Ovary (tissue), 7 donors: ENCODE measurements at regions not wholly inside any gene's neighbourhood (a gene's known extent, or its start where the extent isn't known, plus 50 kb on each side); places are given as distances from the start of the nearest gene placed in this dataset.

ENCODE experiments used
- DNase-seq, 5 donors: peaks; one replicate each; pipeline ENCODE4 v3.0.0-alpha.2; 2019 to 2020
- H3K27ac ChIP-seq, 2 donors: fragments of 200-600 bp; one replicate each; pipeline versions ENCODE4 v1.5.1 to v1.8.0; 2019 to 2022
- H3K27me3 ChIP-seq: fragments of 200-600 bp; one replicate; pipeline ENCODE4 v1.8.0; 2022
- H3K36me3 ChIP-seq: fragments of 200-600 bp; sonication (generic); one replicate; pipeline ENCODE4 v1.5.1; 2019
- H3K4me1 ChIP-seq: one replicate; pipeline ENCODE4 v1.8.1; 2013; ENCODE audit warnings: mild to moderate bottlenecking, moderate library complexity; ENCODE audit not compliant: insufficient read depth
- H3K4me3 ChIP-seq: fragments of 200-600 bp; sonication (generic); one replicate; pipeline ENCODE4 v1.5.1; 2017
- H3K9me3 ChIP-seq, 2 donors: fragments of 200-600 bp in 1 of 2; sonication (generic) in 1 of 2; one replicate each; pipeline versions ENCODE4 v1.5.1 to v1.8.1; 2013 to 2019; ENCODE audit warnings: mild to moderate bottlenecking in 1 of 2, moderate library complexity in 1 of 2
- EP300 ChIP-seq: sonication (generic); formaldehyde crosslinking; IDR thresholded peaks from one replicate; pipeline ENCODE4 v1.6.1; 2017; ENCODE audit warnings: antibody characterized with exemption
- POLR2A ChIP-seq: fragments of 450-650 bp; IDR thresholded peaks from one replicate; pipeline ENCODE4 v1.6.1; 2017; ENCODE audit warnings: antibody characterized with exemption, mild to moderate bottlenecking, moderate library complexity
- WGBS, 3 donors: extraction: QIAGEN DNeasy Blood & Tissue Kit in 1 of 3; methylation state at CpG; one replicate each; pipeline versions ENCODE4 v1.1.5 to v1.1.7; 2013 to 2017; 5-methylcytosine and 5-hydroxymethylcytosine counted together
- intact Hi-C, 4 donors: fragments of 100-400 bp; cut with DNase I; formaldehyde crosslinking; loops; one replicate each; pipeline versions ENCODE4 v1.11.0 to v1.15.1; 2022 to 2023
- TF ChIP-seq, protein P1 (sequence below), 3 donors: fragments of 450-650 bp in 2 of 3; fragments of 200-600 bp in 1 of 3; IDR thresholded peaks; one replicate each; pipeline versions ENCODE4 v1.5.1 to v1.8.0; 2016 to 2022; ENCODE audit warnings: antibody characterized with exemption in 3 of 3, mild to moderate bottlenecking in 1 of 3
- donor health status: DM: no; HTN: no; CAD: no; lungs with moderate emphysema.
- donor health status: DM: no; HTN: no; CAD: no.
- donor health status: Bipolar disorder and iron deficiency.
- donor health status: DM: no; HTN: no; CAD: no.
- donor health status: DM: yes; HTN: yes; CAD: no.

DNA sequence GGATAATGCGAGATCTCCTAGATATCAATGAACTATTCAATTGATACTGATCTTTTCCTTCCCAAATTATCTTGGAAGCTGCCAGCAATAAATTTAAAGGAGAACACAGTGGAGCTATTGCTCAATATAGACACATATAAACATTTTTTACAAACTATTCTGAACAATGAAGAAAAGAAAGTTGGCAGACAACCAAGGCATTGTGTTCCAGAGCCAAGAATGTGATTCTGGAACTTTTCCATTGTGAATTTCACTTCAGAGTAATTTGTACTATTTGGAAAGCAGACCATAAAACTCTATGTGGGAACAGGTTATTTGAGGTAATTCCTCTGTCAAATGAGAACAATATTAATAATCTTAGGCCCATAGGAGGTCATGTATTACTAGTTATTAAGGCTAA lies 588.2 kb downstream of the IRS1 start:
- Histone ChIP-seq H3K9me3 (no peaks in the 10 kb centered on the region), H3K4me1 (peaks cover 1% of the 10 kb centered on the region), H3K27me3 (no peaks in the 10 kb centered on the region), H3K4me3 (no peak overlapping the region), H3K27ac (no peak overlapping the region), H3K36me3 (no peaks in the 10 kb centered on the region)
- 44 to 73% (median 66%) methylated on average over 1 of the region's 1 CpG for WGBS, 3 donors
- intact Hi-C loops = loop anchor here in 1 of 4 donors (10.0 kb wide), 1 partner anchor 583 kb away; the partner anchor contains the start of gene IRS1
- TF ChIP-seq POLR2A (no peak), EP300 (no peak)
- TF ChIP-seq, protein P1, sequence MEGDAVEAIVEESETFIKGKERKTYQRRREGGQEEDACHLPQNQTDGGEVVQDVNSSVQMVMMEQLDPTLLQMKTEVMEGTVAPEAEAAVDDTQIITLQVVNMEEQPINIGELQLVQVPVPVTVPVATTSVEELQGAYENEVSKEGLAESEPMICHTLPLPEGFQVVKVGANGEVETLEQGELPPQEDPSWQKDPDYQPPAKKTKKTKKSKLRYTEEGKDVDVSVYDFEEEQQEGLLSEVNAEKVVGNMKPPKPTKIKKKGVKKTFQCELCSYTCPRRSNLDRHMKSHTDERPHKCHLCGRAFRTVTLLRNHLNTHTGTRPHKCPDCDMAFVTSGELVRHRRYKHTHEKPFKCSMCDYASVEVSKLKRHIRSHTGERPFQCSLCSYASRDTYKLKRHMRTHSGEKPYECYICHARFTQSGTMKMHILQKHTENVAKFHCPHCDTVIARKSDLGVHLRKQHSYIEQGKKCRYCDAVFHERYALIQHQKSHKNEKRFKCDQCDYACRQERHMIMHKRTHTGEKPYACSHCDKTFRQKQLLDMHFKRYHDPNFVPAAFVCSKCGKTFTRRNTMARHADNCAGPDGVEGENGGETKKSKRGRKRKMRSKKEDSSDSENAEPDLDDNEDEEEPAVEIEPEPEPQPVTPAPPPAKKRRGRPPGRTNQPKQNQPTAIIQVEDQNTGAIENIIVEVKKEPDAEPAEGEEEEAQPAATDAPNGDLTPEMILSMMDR (IDR thresholded peaks at IDR 0.05) = no peak
- no peak for DNase-seq

DNA sequence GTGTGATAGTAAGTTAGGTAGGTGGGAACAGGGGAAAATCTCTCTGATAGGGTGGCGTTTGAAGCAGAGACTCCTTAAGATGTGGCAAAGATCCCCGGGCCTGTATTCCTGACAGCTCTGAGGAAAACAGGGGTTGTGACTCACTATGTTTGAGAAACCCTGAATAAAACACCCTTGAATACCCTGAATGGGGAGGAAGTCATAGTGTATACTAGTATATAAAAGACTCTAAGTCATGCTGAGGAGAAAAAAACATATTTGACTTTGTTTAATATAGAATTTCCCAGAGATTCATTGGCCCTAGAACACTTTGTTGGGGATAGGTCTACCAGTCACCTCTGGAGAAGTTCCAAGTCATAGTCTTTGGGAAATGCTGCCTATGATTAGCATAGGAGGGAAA lies 590.9 kb downstream of the IRS1 start:
- no peaks in the 10 kb centered on the region for H3K27me3 ChIP-seq
- H3K4me3 ChIP-seq = no peak overlapping the region
- TF ChIP-seq EP300 = no peak
- TF ChIP-seq, protein P1 (IDR thresholded peaks at IDR 0.05) = no peak
- no peak for TF ChIP-seq POLR2A
- intact Hi-C loops = no loop called here
- H3K27ac ChIP-seq = no peak overlapping the region
- 37 to 69% (median 43%) methylated on average over 2 of the region's 2 CpGs for WGBS, 3 donors
- no peaks in the 10 kb centered on the region for H3K36me3 ChIP-seq
- no peaks in the 10 kb centered on the region for H3K9me3 ChIP-seq
- no peaks in the 10 kb centered on the region for H3K4me1 ChIP-seq
- no peak for DNase-seq

DNA sequence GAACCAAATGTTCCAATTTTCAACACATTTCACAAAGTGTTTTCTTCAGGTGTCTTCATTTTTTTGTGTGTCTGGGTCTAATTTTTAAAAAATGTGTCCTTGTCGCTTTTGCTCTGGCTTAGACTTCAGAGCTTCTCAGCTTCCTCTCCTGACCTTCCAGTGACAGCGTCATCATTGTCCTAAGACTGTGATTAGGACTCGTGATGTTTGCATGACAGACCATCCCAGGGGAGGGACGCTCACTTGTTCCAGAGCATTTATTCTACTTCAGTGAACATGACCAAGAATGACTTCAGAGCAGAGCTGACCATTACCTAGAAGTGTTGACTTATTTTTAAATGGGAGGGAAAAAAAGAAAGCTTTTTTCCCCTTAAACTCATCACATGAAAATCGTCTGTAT lies 591.9 kb downstream of the IRS1 start:
- intact Hi-C loops = no loop called here
- Histone ChIP-seq H3K4me1 (no peaks in the 10 kb centered on the region), H3K27me3 (no peaks in the 10 kb centered on the region), H3K9me3 (no peaks in the 10 kb centered on the region), H3K27ac (no peak overlapping the region), H3K4me3 (no peak overlapping the region), H3K36me3 (no peaks in the 10 kb centered on the region)
- DNase-seq = no peak
- TF ChIP-seq EP300 (no peak), POLR2A (no peak)
- TF ChIP-seq, protein P1 (IDR thresholded peaks at IDR 0.05) = no peak
- 89 to 90% (median 89%) methylated on average over 5 of the region's 5 CpGs for WGBS, 3 donors

DNA sequence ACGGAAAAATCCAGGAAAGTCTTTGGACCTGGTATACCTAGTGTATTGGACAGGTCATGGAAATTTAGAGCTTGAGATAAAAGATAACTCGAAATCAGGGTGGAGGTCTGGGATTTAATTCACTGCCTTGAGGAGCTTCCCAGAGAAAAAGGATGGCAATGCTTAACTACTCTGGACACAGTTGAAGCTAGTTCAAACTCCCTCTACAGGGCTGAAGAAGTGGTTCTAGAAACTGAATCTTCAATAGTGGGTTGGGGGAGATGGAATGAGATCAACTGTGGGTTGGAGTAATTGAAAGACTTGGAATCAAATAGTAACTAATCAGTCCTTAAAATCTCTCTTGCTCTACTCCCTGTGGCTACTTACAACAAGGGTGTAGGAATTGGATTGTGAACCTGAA lies 600.1 kb downstream of the IRS1 start:
- TF ChIP-seq POLR2A (no peak), EP300 (no peak)
- TF ChIP-seq, protein P1 (IDR thresholded peaks at IDR 0.05) = no peak
- Histone ChIP-seq H3K36me3 (no peaks in the 10 kb centered on the region), H3K4me1 (no peaks in the 10 kb centered on the region), H3K9me3 (no peaks in the 10 kb centered on the region), H3K27me3 (no peaks in the 10 kb centered on the region), H3K4me3 (no peak overlapping the region), H3K27ac (no peak overlapping the region)
- WGBS, 3 donors = 86 to 93% (median 93%) methylated on average over 2 of the region's 2 CpGs
- DNase-seq = no peak
- intact Hi-C loops = no loop called here

DNA sequence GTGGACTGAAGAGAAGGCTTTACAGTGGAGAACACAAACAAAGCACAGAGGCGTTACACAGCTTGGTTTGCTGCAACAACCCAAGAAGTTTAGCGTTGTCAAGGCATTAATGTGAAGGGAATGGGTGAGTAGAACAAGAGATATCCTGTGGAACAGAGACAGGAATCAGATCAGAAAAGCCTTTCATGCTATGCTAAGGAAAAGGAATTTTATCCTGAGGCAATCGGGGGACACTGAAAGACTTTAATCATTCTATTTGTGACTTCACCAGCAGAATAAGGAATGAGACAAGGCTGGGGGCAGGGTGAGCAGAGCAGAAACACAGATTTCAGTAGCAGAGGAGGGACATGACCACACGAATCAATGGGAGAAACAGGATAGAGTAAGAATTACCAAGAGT lies 600.7 kb downstream of the IRS1 start:
- no peak for DNase-seq
- Histone ChIP-seq H3K27ac (no peak overlapping the region), H3K36me3 (no peaks in the 10 kb centered on the region), H3K27me3 (no peaks in the 10 kb centered on the region), H3K9me3 (no peaks in the 10 kb centered on the region), H3K4me1 (no peaks in the 10 kb centered on the region), H3K4me3 (no peak overlapping the region)
- intact Hi-C loops = no loop called here
- WGBS, 3 donors = 90 to 95% (median 92%) methylated on average over 4 of the region's 4 CpGs
- TF ChIP-seq EP300 = no peak
- TF ChIP-seq, protein P1 (IDR thresholded peaks at IDR 0.05) = no peak
- no peak for TF ChIP-seq POLR2A
